Adrenal gland (tissue), 9 donors: ENCODE measurements at regions not wholly inside any gene's neighbourhood (a gene's known extent, or its start where the extent isn't known, plus 50 kb on each side); places are given as distances from the start of the nearest gene placed in this dataset.
"Not testable (repeated sequence)": the region's sequence is repeated elsewhere in the genome, so short reads cannot be mapped to it uniquely, and the experiment has no call there.

Source experiments
- DNase-seq, 7 donors: peaks; one replicate each; pipeline ENCODE4 v3.0.0-alpha.2; 2019 to 2020
- H3K27ac ChIP-seq, 5 donors: fragments of 200-600 bp; sonication (generic) in 4 of 5; 1 replicate in 3 of 5; 2 replicates in 2 of 5; pipeline versions ENCODE4 v1.5.1 to v1.8.0; 2016 to 2020; ENCODE audit warnings: mild to moderate bottlenecking in 1 of 5
- H3K27me3 ChIP-seq: fragments of 200-600 bp; 2 replicates; pipeline ENCODE4 v1.8.0; 2021
- H3K36me3 ChIP-seq, 2 donors: fragments of 200-600 bp; replicated peaks in 1 of 2; 1 replicate in 1 of 2; 2 replicates in 1 of 2; pipeline versions ENCODE4 v1.5.1 to v1.8.0; 2018 to 2022
- H3K4me1 ChIP-seq, 2 donors: fragments of 200-600 bp; replicated peaks in 1 of 2; 1 replicate in 1 of 2; 2 replicates in 1 of 2; pipeline versions ENCODE4 v1.5.1 to v1.8.0; 2018 to 2021
- H3K4me3 ChIP-seq, 4 donors: fragments of 200-600 bp; sonication (generic) in 3 of 4; one replicate each; pipeline ENCODE4 v1.5.1; 2016 to 2018
- H3K9me3 ChIP-seq, 3 donors: fragments of 200-600 bp; sonication (generic) in 1 of 3; replicated peaks in 1 of 3; 1 replicate in 2 of 3; 2 replicates in 1 of 3; pipeline versions ENCODE4 v1.5.1 to v1.8.0; 2016 to 2021
- POLR2A ChIP-seq, 2 donors: fragments of 450-650 bp; IDR thresholded peaks; one replicate each; pipeline ENCODE4 v1.6.1; 2017; ENCODE audit warnings: antibody characterized with exemption in 2 of 2, mild to moderate bottlenecking in 2 of 2, moderate library complexity in 1 of 2
- WGBS, 4 donors: extraction: QIAGEN DNeasy Blood & Tissue Kit in 2 of 4; methylation state at CpG; one replicate each; pipeline versions ENCODE4 v1.1.5 to v1.1.7; 2013 to 2017; 5-methylcytosine and 5-hydroxymethylcytosine counted together
- intact Hi-C, 2 donors: fragments of 100-400 bp; cut with DNase I; formaldehyde crosslinking; loops; one replicate each; pipeline versions ENCODE4 v1.14.1 to v1.15.0; 2022 to 2023
- TF ChIP-seq, protein P1 (sequence below), 6 experiments: fragments of 450-650 bp in 4 of 6; fragments of 200-600 bp in 2 of 6; sonication (generic) in 1 of 6; IDR thresholded peaks; 1 replicate in 5 of 6; 2 replicates in 1 of 6; pipeline versions ENCODE4 v1.5.1 to v1.8.0; 2016 to 2021; ENCODE audit warnings: antibody characterized with exemption in 6 of 6, mild to moderate bottlenecking in 2 of 6, moderate library complexity in 1 of 6
- donor health status: healthy with polysubstance abuse.
- donor health status: Bipolar disorder and iron deficiency.
- donor health status: DM: yes; HTN: yes; CAD: no.
- donor health status: DM: no; HTN: no; CAD: no.
- donor health status: DM: no; HTN: no; CAD: no.

DNA sequence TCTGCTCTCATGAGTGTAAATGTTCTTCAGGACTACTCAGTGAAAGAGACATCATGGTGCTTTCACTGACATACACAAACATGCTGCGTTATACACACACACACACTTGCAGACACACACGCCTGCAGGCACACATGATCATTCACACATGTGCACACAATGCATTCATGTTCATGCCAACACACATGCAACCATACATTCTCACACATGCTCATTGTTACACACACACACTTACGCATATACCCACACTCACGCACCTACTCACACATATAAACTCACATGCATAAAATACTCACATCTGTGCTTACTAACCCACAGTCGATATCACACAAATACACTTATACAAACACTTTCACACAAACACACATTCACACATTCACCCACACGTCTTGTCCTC, 241.6 kb downstream of the LMX1A start:
- H3K4me1 ChIP-seq = no peaks in the 10 kb centered on the region
- 60 to 73% (median 65%) methylated on average over 6 of the region's 6 CpGs for WGBS, 4 donors
- peaks cover 23% of the 10 kb centered on the region for H3K27me3 ChIP-seq
- no peak overlapping the region for H3K4me3 ChIP-seq
- H3K36me3 ChIP-seq = no peaks in the 10 kb centered on the region
- H3K9me3 ChIP-seq = no peaks in the 10 kb centered on the region
- TF ChIP-seq POLR2A (IDR thresholded peaks at IDR 0.05) = no peak
- TF ChIP-seq, protein P1, sequence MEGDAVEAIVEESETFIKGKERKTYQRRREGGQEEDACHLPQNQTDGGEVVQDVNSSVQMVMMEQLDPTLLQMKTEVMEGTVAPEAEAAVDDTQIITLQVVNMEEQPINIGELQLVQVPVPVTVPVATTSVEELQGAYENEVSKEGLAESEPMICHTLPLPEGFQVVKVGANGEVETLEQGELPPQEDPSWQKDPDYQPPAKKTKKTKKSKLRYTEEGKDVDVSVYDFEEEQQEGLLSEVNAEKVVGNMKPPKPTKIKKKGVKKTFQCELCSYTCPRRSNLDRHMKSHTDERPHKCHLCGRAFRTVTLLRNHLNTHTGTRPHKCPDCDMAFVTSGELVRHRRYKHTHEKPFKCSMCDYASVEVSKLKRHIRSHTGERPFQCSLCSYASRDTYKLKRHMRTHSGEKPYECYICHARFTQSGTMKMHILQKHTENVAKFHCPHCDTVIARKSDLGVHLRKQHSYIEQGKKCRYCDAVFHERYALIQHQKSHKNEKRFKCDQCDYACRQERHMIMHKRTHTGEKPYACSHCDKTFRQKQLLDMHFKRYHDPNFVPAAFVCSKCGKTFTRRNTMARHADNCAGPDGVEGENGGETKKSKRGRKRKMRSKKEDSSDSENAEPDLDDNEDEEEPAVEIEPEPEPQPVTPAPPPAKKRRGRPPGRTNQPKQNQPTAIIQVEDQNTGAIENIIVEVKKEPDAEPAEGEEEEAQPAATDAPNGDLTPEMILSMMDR (IDR thresholded peaks at IDR 0.05) = no peak
- H3K27ac ChIP-seq = no peak overlapping the region
- intact Hi-C loops = no loop called here
- no peak for DNase-seq

DNA sequence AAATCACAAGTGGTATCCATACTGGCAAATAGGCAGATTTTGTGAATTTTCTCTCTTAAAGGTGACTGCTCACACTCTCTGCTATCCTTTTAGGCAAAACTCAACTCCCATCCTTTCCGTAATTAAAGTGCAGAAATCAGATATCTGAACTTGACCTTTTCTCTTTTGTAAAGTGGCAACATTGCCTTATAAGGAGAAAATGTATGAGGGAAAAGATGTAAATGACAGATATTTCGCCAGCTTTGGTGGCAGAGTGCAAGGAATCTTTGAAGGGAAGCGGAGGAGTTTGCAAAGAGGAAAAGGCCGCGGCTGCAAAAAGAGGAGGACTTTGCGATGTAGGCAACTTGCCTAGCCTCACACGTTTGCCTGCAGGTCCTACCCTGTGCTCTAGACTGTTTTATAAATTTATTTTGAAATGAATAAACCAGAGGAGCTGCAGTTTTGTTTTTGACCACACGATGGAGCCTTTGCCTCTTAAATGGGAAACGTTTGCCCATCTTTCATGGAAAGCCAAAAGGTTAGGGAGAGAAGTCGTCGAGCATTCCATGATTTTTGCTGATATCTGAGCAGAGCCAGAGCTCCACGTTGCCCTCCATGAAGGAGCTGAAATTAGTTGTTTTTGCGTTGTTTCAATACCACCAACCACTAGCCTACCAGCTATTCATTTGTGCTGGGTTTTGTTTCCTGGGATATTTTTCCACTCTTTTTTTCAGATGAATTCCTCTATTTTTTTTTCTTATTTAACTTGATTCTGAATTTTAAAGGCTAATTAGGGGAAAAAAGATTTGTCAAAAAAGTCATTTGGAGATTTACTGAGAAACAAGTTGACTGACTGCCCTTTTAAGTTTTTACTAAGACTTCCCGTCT, 242.3 kb downstream of the LMX1A start:
- intact Hi-C loops = no loop called here
- no peak overlapping the region for H3K4me3 ChIP-seq
- 19 to 23% (median 21%) methylated on average over 14 of the region's 14 CpGs for WGBS, 4 donors
- H3K27ac ChIP-seq = no peak overlapping the region
- H3K36me3 ChIP-seq = no peaks in the 10 kb centered on the region
- peaks cover 22% of the 10 kb centered on the region for H3K27me3 ChIP-seq
- TF ChIP-seq, protein P1 (IDR thresholded peaks at IDR 0.05) = peak; percentile 52 to 83 (median 58)
- no peak for TF ChIP-seq POLR2A (IDR thresholded peaks at IDR 0.05)
- DNase-seq = peak in 6 of 7 donors; percentile 22 to 77 (median 57)
- no peaks in the 10 kb centered on the region for H3K4me1 ChIP-seq
- no peaks in the 10 kb centered on the region for H3K9me3 ChIP-seq

DNA sequence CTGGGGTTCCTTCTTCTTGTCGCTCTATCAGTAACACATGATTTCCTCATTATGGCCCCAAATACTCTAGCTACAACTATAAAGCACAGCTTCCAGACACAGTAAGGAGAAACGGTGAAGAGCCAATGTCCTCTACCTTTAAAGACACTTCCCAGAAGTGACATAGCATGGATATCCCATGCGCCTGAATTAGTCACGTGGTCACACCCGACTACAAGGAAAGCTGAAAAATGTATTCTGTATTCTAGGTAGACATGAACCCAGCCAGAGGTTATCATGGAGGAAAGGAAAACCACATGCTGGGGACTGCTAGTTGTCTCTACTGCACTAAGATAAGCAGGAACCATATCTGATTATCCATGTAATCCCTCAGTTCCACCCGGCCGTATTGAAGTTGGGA, 244.3 kb downstream of the LMX1A start:
- H3K4me1 ChIP-seq = no peaks in the 10 kb centered on the region
- H3K9me3 ChIP-seq = no peaks in the 10 kb centered on the region
- intact Hi-C loops = no loop called here
- no peak for TF ChIP-seq POLR2A (IDR thresholded peaks at IDR 0.05)
- TF ChIP-seq, protein P1 (IDR thresholded peaks at IDR 0.05) = no peak
- H3K27me3 ChIP-seq = peaks cover 12% of the 10 kb centered on the region
- H3K27ac ChIP-seq = no peak overlapping the region
- H3K4me3 ChIP-seq = no peak overlapping the region
- 73 to 87% (median 76%) methylated on average over 7 of the region's 7 CpGs for WGBS, 4 donors
- no peaks in the 10 kb centered on the region for H3K36me3 ChIP-seq
- DNase-seq = no peak

DNA sequence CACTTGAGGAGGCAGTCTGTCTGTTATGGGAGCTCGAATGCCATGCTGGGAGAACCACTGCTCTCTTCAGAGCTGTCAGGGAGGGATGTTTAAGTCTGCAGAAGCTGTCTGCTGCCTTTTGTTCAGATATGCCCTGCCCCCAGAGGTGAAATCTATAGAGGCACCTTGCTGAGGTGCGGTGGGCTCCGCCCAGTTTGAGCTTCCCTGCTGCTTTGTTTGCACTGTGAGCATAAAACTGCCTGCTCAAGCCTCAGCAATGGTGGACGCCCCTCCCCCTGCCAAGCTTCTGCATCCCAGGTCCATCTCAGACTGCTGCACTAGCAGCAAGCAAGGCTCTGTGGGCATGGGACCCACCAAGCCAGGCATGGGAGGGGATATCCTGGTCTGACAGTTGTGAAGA, 247.5 kb downstream of the LMX1A start:
- 20 to 66% (median 61%) methylated on average over 1 to 4 of the region's 4 CpGs for WGBS, 4 donors
- no peaks in the 10 kb centered on the region for H3K4me1 ChIP-seq
- DNase-seq = no peak
- H3K36me3 ChIP-seq = no peaks in the 10 kb centered on the region
- TF ChIP-seq, protein P1 (IDR thresholded peaks at IDR 0.05) = no peak
- no peak for TF ChIP-seq POLR2A (IDR thresholded peaks at IDR 0.05)
- H3K27ac ChIP-seq = no peak overlapping the region
- peaks cover 11% of the 10 kb centered on the region for H3K27me3 ChIP-seq
- no peak overlapping the region for H3K4me3 ChIP-seq
- intact Hi-C loops = no loop called here
- no peaks in the 10 kb centered on the region for H3K9me3 ChIP-seq

DNA sequence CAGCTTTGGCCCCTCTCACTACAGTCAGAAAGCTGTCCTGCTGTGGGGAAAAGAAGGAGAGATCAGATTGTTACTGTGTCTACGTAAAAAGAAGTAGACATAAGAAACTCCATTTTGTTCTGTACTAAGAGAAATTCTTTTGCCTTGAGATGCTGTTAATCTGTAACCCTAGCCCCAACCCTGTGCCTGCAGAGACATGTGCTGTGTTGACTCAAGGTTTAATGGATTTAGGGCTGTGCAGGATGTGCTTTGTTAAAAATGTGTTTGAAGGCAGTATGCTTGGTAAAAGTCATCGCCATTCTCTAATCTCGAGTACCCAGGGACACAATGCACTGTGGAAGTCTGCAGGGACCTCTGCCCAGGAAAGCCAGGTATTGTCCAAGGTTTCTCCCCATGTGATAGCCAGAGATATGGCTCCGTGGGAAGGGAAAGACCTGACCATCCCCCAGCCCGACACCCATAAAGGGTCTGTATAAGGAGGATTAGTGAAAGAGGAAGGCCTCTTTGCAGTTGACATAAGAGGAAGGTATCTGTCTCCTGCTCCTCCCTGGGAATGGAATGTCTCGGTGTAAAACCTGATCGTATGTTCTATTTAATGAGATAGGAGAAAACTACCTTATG, 263.9 kb downstream of the LMX1A start:
- H3K9me3 ChIP-seq, H3K27ac ChIP-seq, H3K4me1 ChIP-seq, intact Hi-C loops, H3K27me3 ChIP-seq, DNase-seq, H3K4me3 ChIP-seq, H3K36me3 ChIP-seq: not testable (repeated sequence)
- 53 to 70% (median 60%) methylated on average over 7 of the region's 7 CpGs for WGBS, 4 donors
